ENCODE measurements at regions not wholly inside any gene's neighbourhood (a gene's known extent, or its start where the extent isn't known, plus 50 kb on each side); places are given as distances from the start of the nearest gene placed in this dataset.

DNA sequence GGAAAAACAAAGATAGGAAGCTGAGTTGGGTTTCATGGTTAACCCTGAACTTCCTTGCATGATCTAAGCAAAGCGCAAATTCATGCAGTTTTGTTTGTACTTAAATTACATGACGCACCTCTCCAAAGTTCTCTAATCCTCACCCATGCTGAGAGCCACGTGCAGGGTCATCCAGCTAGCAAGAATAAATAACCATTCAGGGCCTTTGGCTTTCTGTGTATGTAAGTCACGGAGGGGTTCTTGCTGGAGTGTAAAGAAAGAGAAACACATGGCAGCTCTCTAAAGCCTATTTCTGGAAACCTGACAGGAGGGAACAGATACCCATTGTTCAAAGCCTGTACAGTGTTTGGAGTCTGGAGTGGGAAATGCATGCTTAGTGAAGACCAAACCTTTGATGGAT, 171.7 kb upstream of the CCN2 start:
- TF ChIP-seq, protein P1, sequence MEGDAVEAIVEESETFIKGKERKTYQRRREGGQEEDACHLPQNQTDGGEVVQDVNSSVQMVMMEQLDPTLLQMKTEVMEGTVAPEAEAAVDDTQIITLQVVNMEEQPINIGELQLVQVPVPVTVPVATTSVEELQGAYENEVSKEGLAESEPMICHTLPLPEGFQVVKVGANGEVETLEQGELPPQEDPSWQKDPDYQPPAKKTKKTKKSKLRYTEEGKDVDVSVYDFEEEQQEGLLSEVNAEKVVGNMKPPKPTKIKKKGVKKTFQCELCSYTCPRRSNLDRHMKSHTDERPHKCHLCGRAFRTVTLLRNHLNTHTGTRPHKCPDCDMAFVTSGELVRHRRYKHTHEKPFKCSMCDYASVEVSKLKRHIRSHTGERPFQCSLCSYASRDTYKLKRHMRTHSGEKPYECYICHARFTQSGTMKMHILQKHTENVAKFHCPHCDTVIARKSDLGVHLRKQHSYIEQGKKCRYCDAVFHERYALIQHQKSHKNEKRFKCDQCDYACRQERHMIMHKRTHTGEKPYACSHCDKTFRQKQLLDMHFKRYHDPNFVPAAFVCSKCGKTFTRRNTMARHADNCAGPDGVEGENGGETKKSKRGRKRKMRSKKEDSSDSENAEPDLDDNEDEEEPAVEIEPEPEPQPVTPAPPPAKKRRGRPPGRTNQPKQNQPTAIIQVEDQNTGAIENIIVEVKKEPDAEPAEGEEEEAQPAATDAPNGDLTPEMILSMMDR (conservative IDR thresholded peaks at IDR 0.05; ENCODE audit: low read depth, low read length): no peak
- TF ChIP-seq CHD1 (IDR thresholded peaks at IDR 0.05; ENCODE audit: low read depth, low read length) (peak; percentile 87; the same call in 1 of the 2 replicates), POLR2A (IDR thresholded peaks at IDR 0.05; ENCODE audit: low read depth, low read length) (no peak), RCOR1 (IDR thresholded peaks at IDR 0.05; ENCODE audit: insufficient replicate concordance, low read length) (peak; percentile 58), FOS (IDR thresholded peaks at IDR 0.05; ENCODE audit: low read depth, low read length) (peak; percentile 92), BHLHE40 (IDR thresholded peaks at IDR 0.05; ENCODE audit: low read depth, low read length) (peak; percentile 100), MAFK (IDR thresholded peaks at IDR 0.05; ENCODE audit: low read depth, low read length) (peak; percentile 54), CEBPB (IDR thresholded peaks at IDR 0.05; ENCODE audit: low read depth, low read length) (no peak)
- TF ChIP-seq, protein P2, sequence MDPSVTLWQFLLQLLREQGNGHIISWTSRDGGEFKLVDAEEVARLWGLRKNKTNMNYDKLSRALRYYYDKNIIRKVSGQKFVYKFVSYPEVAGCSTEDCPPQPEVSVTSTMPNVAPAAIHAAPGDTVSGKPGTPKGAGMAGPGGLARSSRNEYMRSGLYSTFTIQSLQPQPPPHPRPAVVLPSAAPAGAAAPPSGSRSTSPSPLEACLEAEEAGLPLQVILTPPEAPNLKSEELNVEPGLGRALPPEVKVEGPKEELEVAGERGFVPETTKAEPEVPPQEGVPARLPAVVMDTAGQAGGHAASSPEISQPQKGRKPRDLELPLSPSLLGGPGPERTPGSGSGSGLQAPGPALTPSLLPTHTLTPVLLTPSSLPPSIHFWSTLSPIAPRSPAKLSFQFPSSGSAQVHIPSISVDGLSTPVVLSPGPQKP (IDR thresholded peaks at IDR 0.05; ENCODE audit: borderline replicate concordance, low read depth, low read length): no peak
- TF ChIP-seq, protein P3, sequence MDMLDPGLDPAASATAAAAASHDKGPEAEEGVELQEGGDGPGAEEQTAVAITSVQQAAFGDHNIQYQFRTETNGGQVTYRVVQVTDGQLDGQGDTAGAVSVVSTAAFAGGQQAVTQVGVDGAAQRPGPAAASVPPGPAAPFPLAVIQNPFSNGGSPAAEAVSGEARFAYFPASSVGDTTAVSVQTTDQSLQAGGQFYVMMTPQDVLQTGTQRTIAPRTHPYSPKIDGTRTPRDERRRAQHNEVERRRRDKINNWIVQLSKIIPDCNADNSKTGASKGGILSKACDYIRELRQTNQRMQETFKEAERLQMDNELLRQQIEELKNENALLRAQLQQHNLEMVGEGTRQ (IDR thresholded peaks at IDR 0.05; ENCODE audit: low read depth, low read length): peak; percentile 87

All from IMR-90 (cell line).